Sigmoid colon (tissue), 4 donors: ENCODE measurements at regions not wholly inside any gene's neighbourhood (a gene's known extent, or its start where the extent isn't known, plus 50 kb on each side); places are given as distances from the start of the nearest gene placed in this dataset.

Experiments used
- POLR2A ChIP-seq, 2 donors: fragments of 450-650 bp; IDR thresholded peaks; one replicate each; pipeline ENCODE4 v1.6.1; 2016; ENCODE audit warnings: antibody characterized with exemption in 2 of 2, mild to moderate bottlenecking in 2 of 2, moderate library complexity in 2 of 2
- POLR2AphosphoS5 ChIP-seq, 4 donors: sonication (generic); formaldehyde crosslinking; IDR thresholded peaks; one replicate each; pipeline ENCODE4 v1.6.1; 2017; ENCODE audit warnings: antibody characterized with exemption in 4 of 4
- TF ChIP-seq, protein P1 (sequence below), 4 experiments: fragments of 450-650 bp in 3 of 4; fragments of 200-600 bp in 1 of 4; IDR thresholded peaks; one replicate each; pipeline ENCODE4 v1.5.1; 2016 to 2019; ENCODE audit warnings: antibody characterized with exemption in 4 of 4, mild to moderate bottlenecking in 3 of 4, moderate library complexity in 2 of 4

DNA sequence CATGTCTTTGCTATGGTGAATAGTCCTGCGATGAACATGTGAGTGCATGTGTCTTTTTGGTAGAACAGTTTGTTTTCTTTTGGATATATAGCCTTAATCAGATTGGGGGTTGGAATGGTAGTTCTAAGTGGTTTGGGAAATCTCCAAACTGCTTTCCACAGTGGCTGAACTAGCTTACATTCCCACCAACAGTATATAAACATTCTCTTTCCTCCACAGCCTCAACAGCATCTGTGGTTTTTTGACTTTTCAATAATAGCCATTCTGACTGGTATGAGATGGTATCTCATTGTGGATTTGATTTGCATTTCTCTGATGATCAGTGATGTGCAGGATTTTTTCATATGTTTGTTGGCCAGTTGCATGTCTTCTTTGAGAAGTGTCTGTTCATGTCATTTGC, 112.2 kb upstream of the SESTD1 start:
- TF ChIP-seq, protein P1, sequence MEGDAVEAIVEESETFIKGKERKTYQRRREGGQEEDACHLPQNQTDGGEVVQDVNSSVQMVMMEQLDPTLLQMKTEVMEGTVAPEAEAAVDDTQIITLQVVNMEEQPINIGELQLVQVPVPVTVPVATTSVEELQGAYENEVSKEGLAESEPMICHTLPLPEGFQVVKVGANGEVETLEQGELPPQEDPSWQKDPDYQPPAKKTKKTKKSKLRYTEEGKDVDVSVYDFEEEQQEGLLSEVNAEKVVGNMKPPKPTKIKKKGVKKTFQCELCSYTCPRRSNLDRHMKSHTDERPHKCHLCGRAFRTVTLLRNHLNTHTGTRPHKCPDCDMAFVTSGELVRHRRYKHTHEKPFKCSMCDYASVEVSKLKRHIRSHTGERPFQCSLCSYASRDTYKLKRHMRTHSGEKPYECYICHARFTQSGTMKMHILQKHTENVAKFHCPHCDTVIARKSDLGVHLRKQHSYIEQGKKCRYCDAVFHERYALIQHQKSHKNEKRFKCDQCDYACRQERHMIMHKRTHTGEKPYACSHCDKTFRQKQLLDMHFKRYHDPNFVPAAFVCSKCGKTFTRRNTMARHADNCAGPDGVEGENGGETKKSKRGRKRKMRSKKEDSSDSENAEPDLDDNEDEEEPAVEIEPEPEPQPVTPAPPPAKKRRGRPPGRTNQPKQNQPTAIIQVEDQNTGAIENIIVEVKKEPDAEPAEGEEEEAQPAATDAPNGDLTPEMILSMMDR (IDR thresholded peaks at IDR 0.05) = no peak
- TF ChIP-seq POLR2AphosphoS5 (IDR thresholded peaks at IDR 0.05) (no peak), POLR2A (IDR thresholded peaks at IDR 0.05) (no peak)
